K562 (cell line): ENCODE measurements at regions not wholly inside any gene's neighbourhood (a gene's known extent, or its start where the extent isn't known, plus 50 kb on each side); places are given as distances from the start of the nearest gene placed in this dataset.

ENCODE experiments used
- ATAC-seq: fragments of 200-7000 bp; cut with Tn5 transposase; 3 replicates; pipeline ENCODE4 v1.9.1; 2020; ENCODE audit warnings: moderate library complexity
- BruUV-seq: library from RNA; stranded (reverse); fragments of 400-500 nt; replicated peaks from 2 replicates; lab custom pipeline; 2021; lab: Mats Ljungman, UMichigan
- CTCF ChIA-PET: fragments of 300-600 bp; formaldehyde crosslinking; extraction: SDS; loops from one replicate; lab custom pipeline; 2021; ENCODE audit warnings: low intra/inter-chr PET ratio; lab: Yijun Ruan, JAX
- POLR2A ChIA-PET: fragments of 300-600, 350-650 bp; sonication (Branson Sonifier 250); formaldehyde crosslinking; extraction: SDS; loops from one replicate; lab custom pipeline; 2021; ENCODE audit warnings: antibody characterized with exemption, inconsistent platforms; lab: Yijun Ruan, JAX
- DNase-seq, 4 experiments: peaks; one replicate each; pipeline versions ENCODE4 v3.0.0 to v3.0.0-alpha.2; 2011 to 2018; ENCODE audit warnings: low spot score in 3 of 4, mixed read lengths in 3 of 4; ENCODE audit errors: extremely low read depth in 1 of 4
- FAIRE-seq: peaks from 2 replicates; lab custom pipeline; 2011; peaks lifted over from hg19 to GRCh38; lab: Jason Lieb, UNC
- H2AFZ ChIP-seq: 2 replicates; pipeline ENCODE4 v1.6.0; 2011; ENCODE audit warnings: low read depth, low read length, control low read depth, inconsistent platforms
- H3K27ac ChIP-seq: fragments of 200-600 bp; 3 replicates; pipeline ENCODE4 v1.8.0; 2011; ENCODE audit warnings: low read depth, mild to moderate bottlenecking, control low read depth, inconsistent platforms, low read length, moderate library complexity, mixed read lengths; ENCODE audit errors: extremely low read depth
- H3K27me3 ChIP-seq, 2 experiments: fragments of 300-600 bp in 1 of 2; 2 replicates in 1 of 2; 3 replicates in 1 of 2; pipeline versions ENCODE4 v1.6.0 to v1.8.0; 2011; ENCODE audit warnings: inconsistent platforms in 2 of 2, low read length in 2 of 2, mild to moderate bottlenecking in 1 of 2, mixed read lengths in 1 of 2, moderate library complexity in 1 of 2; ENCODE audit not compliant: control insufficient read depth in 2 of 2, insufficient read depth in 2 of 2
- H3K36me3 ChIP-seq: fragments of 300-600 bp; 3 replicates; pipeline ENCODE4 v1.8.0; 2011; ENCODE audit warnings: mild to moderate bottlenecking, low read length, inconsistent platforms; ENCODE audit not compliant: control insufficient read depth, insufficient read depth
- H3K4me1 ChIP-seq, 2 experiments: fragments of 200-600 bp in 1 of 2; replicated peaks in 1 of 2; 2 replicates in 1 of 2; 3 replicates in 1 of 2; pipeline versions ENCODE4 v1.5.1 to v1.8.0; 2011; ENCODE audit warnings: inconsistent platforms in 2 of 2, low read length in 2 of 2, mild to moderate bottlenecking in 1 of 2, mixed read lengths in 1 of 2, moderate library complexity in 1 of 2; ENCODE audit not compliant: control insufficient read depth in 2 of 2, insufficient read depth in 2 of 2
- H3K4me2 ChIP-seq: 2 replicates; pipeline ENCODE4 v1.6.1; 2011; ENCODE audit warnings: low read length, control low read depth, inconsistent platforms, mixed read lengths; ENCODE audit not compliant: insufficient read depth
- H3K4me3 ChIP-seq: fragments of 200-600 bp; sonication (generic), shearing (Covaris generic); 2 replicates; pipeline ENCODE4 v1.5.1; 2016; ENCODE audit warnings: control low read depth, inconsistent platforms
- H3K79me2 ChIP-seq: fragments of 200-600 bp; 3 replicates; pipeline ENCODE4 v1.8.0; 2011; ENCODE audit warnings: low read length, inconsistent platforms; ENCODE audit not compliant: control insufficient read depth, insufficient read depth
- H3K9ac ChIP-seq, 2 experiments: 2 replicates each; pipeline versions ENCODE4 v1.6.0 to v1.6.1; 2011; ENCODE audit warnings: low read depth in 2 of 2, low read length in 2 of 2, control low read depth in 1 of 2, inconsistent platforms in 1 of 2, mild to moderate bottlenecking in 1 of 2, mixed read lengths in 1 of 2; ENCODE audit not compliant: insufficient read depth in 1 of 2
- H3K9me1 ChIP-seq: one replicate; pipeline ENCODE4 v1.6.0; 2011; ENCODE audit warnings: inconsistent platforms, mild to moderate bottlenecking, low read length, moderate library complexity; ENCODE audit not compliant: control insufficient read depth, insufficient read depth
- H3K9me3 ChIP-seq: replicated peaks from 2 replicates; pipeline ENCODE4 v1.5.1; 2011; ENCODE audit warnings: low read depth, low read length, inconsistent platforms; ENCODE audit not compliant: control insufficient read depth, insufficient read depth
- H4K20me1 ChIP-seq: replicated peaks from 2 replicates; pipeline ENCODE4 v1.6.1; 2011; ENCODE audit warnings: low read length, inconsistent platforms, mixed read lengths; ENCODE audit not compliant: control insufficient read depth, insufficient read depth
- CEBPZ ChIP-seq: fragments of 150-350 bp; IDR thresholded peaks from 2 replicates; pipeline ENCODE4 v1.6.1; 2014; ENCODE audit warnings: low read depth, mild to moderate bottlenecking, low read length, borderline replicate concordance
- ETV1 ChIP-seq: fragments of 450-650 bp; conservative IDR thresholded peaks from 2 replicates; pipeline ENCODE4 v1.6.1; 2016; ENCODE audit warnings: missing genetic modification characterization, control low read depth, low read depth, missing compliant biosample characterization
- EZH2 ChIP-seq: IDR thresholded peaks from 2 replicates; pipeline ENCODE4 v1.6.1; 2012; ENCODE audit warnings: low read depth, mild to moderate bottlenecking, inconsistent platforms, low read length, borderline replicate concordance
- HBP1 ChIP-seq: fragments of 450-650 bp; formaldehyde crosslinking; IDR thresholded peaks from 2 replicates; pipeline ENCODE4 v1.4.0; 2022; ENCODE audit warnings: missing genetic modification characterization
- HMG20A ChIP-seq: fragments of 450-650 bp; formaldehyde crosslinking; conservative IDR thresholded peaks from 2 replicates; pipeline ENCODE4 v1.4.0; 2020; ENCODE audit warnings: mild to moderate bottlenecking, mixed read lengths
- MBD2 ChIP-seq: sonication (generic); IDR thresholded peaks from 2 replicates; pipeline ENCODE4 v1.6.1; 2016; ENCODE audit warnings: low read depth, borderline replicate concordance
- RAD21 ChIP-seq, 2 experiments: fragments of 250-450 bp in 1 of 2; fragments of 450-650 bp in 1 of 2; sonication (Bioruptor Pico) in 1 of 2; formaldehyde crosslinking in 1 of 2; IDR thresholded peaks in 1 of 2; conservative IDR thresholded peaks in 1 of 2; 2 replicates each; pipeline versions ENCODE4 v1.4.0 to v1.8.0; 2020 to 2022; ENCODE audit warnings: mild to moderate bottlenecking in 2 of 2, moderate library complexity in 1 of 2
- STAT5A ChIP-seq: IDR thresholded peaks from 2 replicates; pipeline ENCODE4 v1.6.1; 2012; ENCODE audit warnings: low read length, inconsistent platforms, borderline replicate concordance
- ZNF143 ChIP-seq: sonication (generic); formaldehyde crosslinking; IDR thresholded peaks from 2 replicates; pipeline ENCODE4 v1.9.0; 2022; ENCODE audit warnings: mild to moderate bottlenecking, missing genetic modification reagents
- WGBS: fragments of 100-300 bp; shearing (Covaris generic); methylation state at CpG from one replicate; pipeline ENCODE4 v1.1.6; 2016; ENCODE audit warnings: low coverage, mixed read lengths; ENCODE audit not compliant: insufficient coverage; ENCODE audit errors: missing lambda C conversion rate; 5-methylcytosine and 5-hydroxymethylcytosine counted together
- in situ Hi-C: fragments of 300-500 bp; cut with MboI; formaldehyde crosslinking; loops from 4 replicates; pipeline ENCODE4 v1.15.0; 2018; ENCODE audit warnings: inconsistent platforms, mixed read lengths
- intact Hi-C: fragments of 100-400 bp; cut with micrococcal nuclease; formaldehyde crosslinking; loops from 2 replicates; pipeline ENCODE4 v1.14.2; 2022

GRCh38 chr22:47676685-47677084 lies 914.2 kb downstream of the TBC1D22A start (continued):
- TF ChIP-seq MBD2, result no peak
- TF ChIP-seq ETV1, result no peak

- no peaks in the 10 kb centered on the region for H3K9me1 ChIP-seq
- H3K27me3 ChIP-seq, result no peaks in the 10 kb centered on the region
- FAIRE-seq (no peak), DNase-seq (no peak), ATAC-seq (no peak)
- H3K9me3 ChIP-seq, result no peaks in the 10 kb centered on the region
- in situ Hi-C loops (no loop called here), intact Hi-C loops (no loop called here)
- no peak for TF ChIP-seq ZNF143 (CRISPR knock-in tag)
- TF ChIP-seq STAT5A, result no peak
- TF ChIP-seq RAD21 (CRISPR knock-in tag; conservative IDR thresholded peaks at IDR 0.05 in 1 of 2, IDR thresholded peaks at IDR 0.05 in 1 of 2), result no peak
- no peak for TF ChIP-seq EZH2
- TF ChIP-seq CEBPZ, result no peak
- no peak for TF ChIP-seq HBP1 (CRISPR knock-in tag)
- TF ChIP-seq HMG20A (CRISPR knock-in tag), result no peak
- no peak overlapping the region for H3K9ac ChIP-seq
- H3K4me3 ChIP-seq, result no peak overlapping the region
- H3K4me2 ChIP-seq, result no peak overlapping the region
- no peaks in the 10 kb centered on the region for H4K20me1 ChIP-seq
- peaks cover 5% of the 10 kb centered on the region; the same call in 2 of the 3 replicates for H3K79me2 ChIP-seq
- 89% methylated on average over 9 of the region's 11 CpGs for WGBS
- H3K36me3 ChIP-seq, result peaks cover 8% of the 10 kb centered on the region; the same call in 2 of the 3 replicates
- peaks cover 5 to 17% of the 10 kb centered on the region in 2 experiments; a peak in 3 of 5 replicates for H3K4me1 ChIP-seq
- no TSS peak for BruUV-seq
- no peak overlapping the region for H3K27ac ChIP-seq
- POLR2A ChIA-PET, result interaction anchor here (1.0 kb wide), 1 partner anchor 21 kb away, joined by 4 read pairs; no protein-coding TSS in a partner anchor
- CTCF ChIA-PET, result no interaction called here
- H2AFZ ChIP-seq, result no peak overlapping the region
Measured at GRCh38 chr22:47674600-47674999, 912.1 kb downstream of the TBC1D22A start.
